Panc1 (cell line): ENCODE measurements at regions not wholly inside any gene's neighbourhood (a gene's known extent, or its start where the extent isn't known, plus 50 kb on each side); places are given as distances from the start of the nearest gene placed in this dataset.

ENCODE experiments used
- ATAC-seq: fragments of 200-7000 bp; cut with Tn5 transposase; 2 replicates; pipeline ENCODE4 v1.9.1; 2020; ENCODE audit warnings: mild to moderate bottlenecking, moderate library complexity
- BruUV-seq: library from RNA; stranded (reverse); fragments of 400-500 nt; replicated peaks from 2 replicates; lab custom pipeline; 2021; lab: Mats Ljungman, UMichigan
- CTCF ChIA-PET: fragments of 300-600 bp; sonication (Branson Sonifier 250); formaldehyde crosslinking; loops from one replicate; lab custom pipeline; 2022; ENCODE audit warnings: antibody characterized with exemption; lab: Charles Lee
- POLR2A ChIA-PET: fragments of 300-600 bp; sonication (Branson Sonifier 250); formaldehyde crosslinking; loops from one replicate; lab custom pipeline; 2022; ENCODE audit warnings: antibody characterized with exemption; lab: Charles Lee
- DNase-seq: peaks from one replicate; pipeline ENCODE4 v3.0.0-alpha.2; 2010; ENCODE audit warnings: low read depth, low spot score
- H3K27ac ChIP-seq: 2 replicates; pipeline ENCODE4 v1.5.1; 2011; ENCODE audit warnings: mild to moderate bottlenecking, low read length, inconsistent platforms
- H3K27me3 ChIP-seq: fragments of 200-500 bp; sonication (Bioruptor generic); 2 replicates; pipeline ENCODE4 v1.6.0; 2014; ENCODE audit warnings: low read length, inconsistent platforms; ENCODE audit not compliant: control insufficient read depth, insufficient read depth
- H3K36me3 ChIP-seq: fragments of 200-500 bp; sonication (Bioruptor generic); 2 replicates; pipeline ENCODE4 v1.5.1; 2014; ENCODE audit warnings: inconsistent platforms, mild to moderate bottlenecking, low read length, moderate library complexity; ENCODE audit not compliant: control insufficient read depth, insufficient read depth
- H3K4me1 ChIP-seq: 2 replicates; pipeline ENCODE4 v1.5.1; 2011; ENCODE audit warnings: inconsistent platforms, mild to moderate bottlenecking, low read length, moderate library complexity; ENCODE audit not compliant: control insufficient read depth, insufficient read depth
- H3K4me3 ChIP-seq, 2 experiments: 2 replicates each; pipeline ENCODE4 v1.5.1; 2011 to 2012; ENCODE audit warnings: low read depth in 2 of 2, low read length in 2 of 2, mild to moderate bottlenecking in 2 of 2, inconsistent platforms in 1 of 2, moderate library complexity in 1 of 2
- H3K9me3 ChIP-seq: fragments of 200-500 bp; sonication (Bioruptor generic); 2 replicates; pipeline ENCODE4 v1.5.1; 2014; ENCODE audit warnings: low read depth, mild to moderate bottlenecking, inconsistent platforms, low read length, moderate library complexity; ENCODE audit not compliant: control insufficient read depth, insufficient read depth
- POLR2AphosphoS5 ChIP-seq: IDR thresholded peaks from 2 replicates; pipeline ENCODE4 v1.6.1; 2012; ENCODE audit warnings: mild to moderate bottlenecking, low read depth, low read length, moderate library complexity
- SIN3A ChIP-seq: IDR thresholded peaks from 2 replicates; pipeline ENCODE4 v1.6.1; 2012; ENCODE audit warnings: low read depth, mild to moderate bottlenecking, low read length, moderate library complexity, borderline replicate concordance; ENCODE audit not compliant: insufficient read depth
- TCF7L2 ChIP-seq: IDR thresholded peaks from 2 replicates; pipeline ENCODE4 v1.6.1; 2011; ENCODE audit warnings: mild to moderate bottlenecking, low read depth, low read length, inconsistent platforms
- in situ Hi-C: cut with HindIII; loops from 2 replicates; pipeline ENCODE4 v1.10.0; 2016; ENCODE audit warnings: low sequenced_read_pairs, low pct_unique_long_range_greater_than_20kb
- intact Hi-C: fragments of 100-400 bp; cut with micrococcal nuclease; formaldehyde crosslinking; loops from one replicate; pipeline ENCODE4 v1.10.0; 2022; ENCODE audit not compliant: unreplicated experiment
- TF ChIP-seq, protein P1 (sequence below): fragments of 450-650 bp; IDR thresholded peaks from 2 replicates; pipeline ENCODE4 v1.5.1; 2017; ENCODE audit warnings: mild to moderate bottlenecking
- TF ChIP-seq, protein P2 (sequence below), 2 experiments: IDR thresholded peaks; 2 replicates each; pipeline ENCODE4 v1.6.1; 2011 to 2012; ENCODE audit warnings: low read depth in 2 of 2, control low read depth in 1 of 2, low read length in 1 of 2, mild to moderate bottlenecking in 1 of 2, moderate library complexity in 1 of 2; ENCODE audit not compliant: insufficient read depth in 1 of 2

DNA sequence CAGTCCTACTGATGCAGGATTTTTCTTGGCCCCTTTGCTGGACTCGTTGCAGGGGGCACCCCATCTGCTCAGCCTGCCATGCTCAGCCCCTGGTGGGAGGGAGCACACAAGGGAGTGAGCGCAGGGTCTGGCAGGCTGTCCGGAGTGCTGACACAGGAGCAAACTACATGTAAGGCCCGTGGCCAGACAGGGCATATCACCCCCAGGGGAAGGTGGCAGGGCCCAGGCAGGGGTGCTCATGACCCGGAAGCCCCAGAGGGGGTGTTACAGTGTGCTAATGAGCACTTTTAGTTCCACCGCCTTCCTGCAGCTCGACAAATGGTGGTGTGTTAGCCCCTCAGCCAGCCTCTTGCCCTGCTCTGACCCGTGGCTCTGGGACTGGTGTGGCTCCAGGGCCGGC lies 645.6 kb upstream of the TMEM132C start:
- no peaks in the 10 kb centered on the region for H3K4me1 ChIP-seq
- no peak overlapping the region for H3K27ac ChIP-seq
- intact Hi-C loops: no loop called here
- no peaks in the 10 kb centered on the region for H3K9me3 ChIP-seq
- TF ChIP-seq POLR2AphosphoS5 (no peak), TCF7L2 (no peak), SIN3A (no peak)
- TF ChIP-seq, protein P1, sequence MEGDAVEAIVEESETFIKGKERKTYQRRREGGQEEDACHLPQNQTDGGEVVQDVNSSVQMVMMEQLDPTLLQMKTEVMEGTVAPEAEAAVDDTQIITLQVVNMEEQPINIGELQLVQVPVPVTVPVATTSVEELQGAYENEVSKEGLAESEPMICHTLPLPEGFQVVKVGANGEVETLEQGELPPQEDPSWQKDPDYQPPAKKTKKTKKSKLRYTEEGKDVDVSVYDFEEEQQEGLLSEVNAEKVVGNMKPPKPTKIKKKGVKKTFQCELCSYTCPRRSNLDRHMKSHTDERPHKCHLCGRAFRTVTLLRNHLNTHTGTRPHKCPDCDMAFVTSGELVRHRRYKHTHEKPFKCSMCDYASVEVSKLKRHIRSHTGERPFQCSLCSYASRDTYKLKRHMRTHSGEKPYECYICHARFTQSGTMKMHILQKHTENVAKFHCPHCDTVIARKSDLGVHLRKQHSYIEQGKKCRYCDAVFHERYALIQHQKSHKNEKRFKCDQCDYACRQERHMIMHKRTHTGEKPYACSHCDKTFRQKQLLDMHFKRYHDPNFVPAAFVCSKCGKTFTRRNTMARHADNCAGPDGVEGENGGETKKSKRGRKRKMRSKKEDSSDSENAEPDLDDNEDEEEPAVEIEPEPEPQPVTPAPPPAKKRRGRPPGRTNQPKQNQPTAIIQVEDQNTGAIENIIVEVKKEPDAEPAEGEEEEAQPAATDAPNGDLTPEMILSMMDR: no peak
- TF ChIP-seq, protein P2, sequence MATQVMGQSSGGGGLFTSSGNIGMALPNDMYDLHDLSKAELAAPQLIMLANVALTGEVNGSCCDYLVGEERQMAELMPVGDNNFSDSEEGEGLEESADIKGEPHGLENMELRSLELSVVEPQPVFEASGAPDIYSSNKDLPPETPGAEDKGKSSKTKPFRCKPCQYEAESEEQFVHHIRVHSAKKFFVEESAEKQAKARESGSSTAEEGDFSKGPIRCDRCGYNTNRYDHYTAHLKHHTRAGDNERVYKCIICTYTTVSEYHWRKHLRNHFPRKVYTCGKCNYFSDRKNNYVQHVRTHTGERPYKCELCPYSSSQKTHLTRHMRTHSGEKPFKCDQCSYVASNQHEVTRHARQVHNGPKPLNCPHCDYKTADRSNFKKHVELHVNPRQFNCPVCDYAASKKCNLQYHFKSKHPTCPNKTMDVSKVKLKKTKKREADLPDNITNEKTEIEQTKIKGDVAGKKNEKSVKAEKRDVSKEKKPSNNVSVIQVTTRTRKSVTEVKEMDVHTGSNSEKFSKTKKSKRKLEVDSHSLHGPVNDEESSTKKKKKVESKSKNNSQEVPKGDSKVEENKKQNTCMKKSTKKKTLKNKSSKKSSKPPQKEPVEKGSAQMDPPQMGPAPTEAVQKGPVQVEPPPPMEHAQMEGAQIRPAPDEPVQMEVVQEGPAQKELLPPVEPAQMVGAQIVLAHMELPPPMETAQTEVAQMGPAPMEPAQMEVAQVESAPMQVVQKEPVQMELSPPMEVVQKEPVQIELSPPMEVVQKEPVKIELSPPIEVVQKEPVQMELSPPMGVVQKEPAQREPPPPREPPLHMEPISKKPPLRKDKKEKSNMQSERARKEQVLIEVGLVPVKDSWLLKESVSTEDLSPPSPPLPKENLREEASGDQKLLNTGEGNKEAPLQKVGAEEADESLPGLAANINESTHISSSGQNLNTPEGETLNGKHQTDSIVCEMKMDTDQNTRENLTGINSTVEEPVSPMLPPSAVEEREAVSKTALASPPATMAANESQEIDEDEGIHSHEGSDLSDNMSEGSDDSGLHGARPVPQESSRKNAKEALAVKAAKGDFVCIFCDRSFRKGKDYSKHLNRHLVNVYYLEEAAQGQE (IDR thresholded peaks at IDR 0.05; ENCODE audit: insufficient read depth in 1 of 2, low read depth in 2 of 2, low read length in 1 of 2): no peak
- no TSS peak for BruUV-seq
- no peaks in the 10 kb centered on the region for H3K27me3 ChIP-seq
- ChIA-PET POLR2A (no interaction called here), CTCF (no interaction called here)
- H3K4me3 ChIP-seq: no peak overlapping the region
- in situ Hi-C loops: no loop called here
- ATAC-seq (no peak), DNase-seq (no peak)
- H3K36me3 ChIP-seq: no peaks in the 10 kb centered on the region

- POLR2A ChIA-PET: no interaction called here
- BruUV-seq: no TSS peak
- Histone ChIP-seq H3K9me3 (no peaks in the 10 kb centered on the region), H3K4me1 (no peaks in the 10 kb centered on the region), H3K4me3 (no peak overlapping the region), H3K27me3 (no peaks in the 10 kb centered on the region), H3K27ac (no peak overlapping the region), H3K36me3 (no peaks in the 10 kb centered on the region)
- ATAC-seq: no peak
- TF ChIP-seq POLR2AphosphoS5 (no peak), TCF7L2 (no peak), SIN3A (no peak)
- TF ChIP-seq, protein P2 (IDR thresholded peaks at IDR 0.05; ENCODE audit: insufficient read depth in 1 of 2, low read depth in 2 of 2, low read length in 1 of 2): no peak
- TF ChIP-seq, protein P1: no peak
- CTCF ChIA-PET: no interaction called here
- in situ Hi-C loops (no loop called here), intact Hi-C loops (no loop called here)
- no peak for DNase-seq
These were observed 643.6 kb upstream of the TMEM132C start for GRCh38 chr12:127623362-127623761.
